Colonic mucosa (tissue), 4 donors: ENCODE measurements at regions not wholly inside any gene's neighbourhood (a gene's known extent, or its start where the extent isn't known, plus 50 kb on each side); places are given as distances from the start of the nearest gene placed in this dataset.

Source experiments
- DNase-seq: peaks from one replicate; pipeline ENCODE4 v3.0.0-alpha.2; 2020
- H3K27ac ChIP-seq: fragments of 200-600 bp; one replicate; pipeline ENCODE4 v1.8.0; 2021
- H3K27me3 ChIP-seq: fragments of 200-600 bp; one replicate; pipeline ENCODE4 v1.8.0; 2021
- H3K36me3 ChIP-seq: fragments of 200-600 bp; one replicate; pipeline ENCODE4 v1.8.0; 2021
- H3K4me1 ChIP-seq: fragments of 200-600 bp; one replicate; pipeline ENCODE4 v1.8.0; 2021; ENCODE audit warnings: mild to moderate bottlenecking
- H3K4me3 ChIP-seq: fragments of 200-600 bp; one replicate; pipeline ENCODE4 v1.8.0; 2021
- H3K9ac ChIP-seq, 2 donors: one replicate each; pipeline ENCODE4 v1.7.0; 2013; ENCODE audit warnings: control low read depth in 2 of 2, low read depth in 2 of 2, low read length in 2 of 2
- H3K9me3 ChIP-seq: fragments of 200-600 bp; one replicate; pipeline ENCODE4 v1.8.0; 2021
- CTCF ChIP-seq: fragments of 200-600 bp; IDR thresholded peaks from one replicate; pipeline ENCODE4 v1.8.0; 2022; ENCODE audit warnings: antibody characterized with exemption, mild to moderate bottlenecking
- intact Hi-C: fragments of 100-400 bp; cut with DNase I; formaldehyde crosslinking; loops from one replicate; pipeline ENCODE4 v1.14.1; 2022
- donor health status: healthy.
- donor health status: DM: no; HTN: no; CAD: no.
- donor health status: DM: no; HTN: no; CAD: no.

- no peaks in the 10 kb centered on the region for H3K9me3 ChIP-seq
- intact Hi-C loops = no loop called here
- H3K27me3 ChIP-seq = no peaks in the 10 kb centered on the region
These were observed 1261.0 kb upstream of the SLC10A2 start for GRCh38 chr13:104327211-104327610.

GRCh38 chr13:104326523-104326922 is 1260.3 kb upstream of the SLC10A2 start:
- no peak overlapping the region for H3K27ac ChIP-seq
- intact Hi-C loops = no loop called here
- H3K4me3 ChIP-seq = no peak overlapping the region
- H3K36me3 ChIP-seq = no peaks in the 10 kb centered on the region
- no peaks in the 10 kb centered on the region for H3K4me1 ChIP-seq
- no peak overlapping the region for H3K9ac ChIP-seq
- TF ChIP-seq CTCF = no peak
- DNase-seq = no peak
- H3K27me3 ChIP-seq = no peaks in the 10 kb centered on the region
- no peaks in the 10 kb centered on the region for H3K9me3 ChIP-seq

More at GRCh38 chr13:104327211-104327610, 1261.0 kb upstream of the SLC10A2 start:
- H3K9ac ChIP-seq = no peak overlapping the region
- no peak for TF ChIP-seq CTCF
- no peak for DNase-seq
- H3K4me3 ChIP-seq = no peak overlapping the region
- H3K4me1 ChIP-seq = no peaks in the 10 kb centered on the region
- no peak overlapping the region for H3K27ac ChIP-seq
- H3K36me3 ChIP-seq = no peaks in the 10 kb centered on the region

- no peak for TF ChIP-seq CTCF
- intact Hi-C loops = no loop called here
- no peak for DNase-seq
These were observed 1255.5 kb upstream of the SLC10A2 start for GRCh38 chr13:104321756-104322155.

GRCh38 chr13:104320446-104320845 is 1254.2 kb upstream of the SLC10A2 start:
- Histone ChIP-seq H3K36me3 (no peaks in the 10 kb centered on the region), H3K4me1 (no peaks in the 10 kb centered on the region), H3K27ac (no peak overlapping the region), H3K9me3 (no peaks in the 10 kb centered on the region), H3K4me3 (no peak overlapping the region), H3K27me3 (no peaks in the 10 kb centered on the region), H3K9ac (no peak overlapping the region)
- intact Hi-C loops = no loop called here
- TF ChIP-seq CTCF = no peak
- DNase-seq = no peak

More at GRCh38 chr13:104321756-104322155, 1255.5 kb upstream of the SLC10A2 start:
- H3K4me1 ChIP-seq = no peaks in the 10 kb centered on the region
- no peaks in the 10 kb centered on the region for H3K27me3 ChIP-seq
- no peak overlapping the region for H3K27ac ChIP-seq
- H3K9me3 ChIP-seq = no peaks in the 10 kb centered on the region
- no peaks in the 10 kb centered on the region for H3K36me3 ChIP-seq
- H3K9ac ChIP-seq = no peak overlapping the region
- H3K4me3 ChIP-seq = no peak overlapping the region

GRCh38 chr13:104318121-104318520 is 1251.9 kb upstream of the SLC10A2 start:
- H3K27me3 ChIP-seq = no peaks in the 10 kb centered on the region
- no peaks in the 10 kb centered on the region for H3K36me3 ChIP-seq
- H3K4me1 ChIP-seq = no peaks in the 10 kb centered on the region
- H3K27ac ChIP-seq = no peak overlapping the region
- H3K9ac ChIP-seq = no peak overlapping the region
- H3K9me3 ChIP-seq = no peaks in the 10 kb centered on the region
- H3K4me3 ChIP-seq = no peak overlapping the region
- no peak for DNase-seq
- intact Hi-C loops = no loop called here
- TF ChIP-seq CTCF = no peak

- intact Hi-C loops = no loop called here
- TF ChIP-seq CTCF = no peak
- no peak for DNase-seq
- Histone ChIP-seq H3K9me3 (no peaks in the 10 kb centered on the region), H3K9ac (no peak overlapping the region), H3K36me3 (no peaks in the 10 kb centered on the region), H3K27me3 (no peaks in the 10 kb centered on the region), H3K4me3 (no peak overlapping the region), H3K4me1 (no peaks in the 10 kb centered on the region), H3K27ac (no peak overlapping the region)
These were observed 1249.4 kb upstream of the SLC10A2 start for GRCh38 chr13:104315606-104316005.
